GM21576 (cell line): ENCODE measurements at regions not wholly inside any gene's neighbourhood (a gene's known extent, or its start where the extent isn't known, plus 50 kb on each side); places are given as distances from the start of the nearest gene placed in this dataset.

ENCODE experiments used
- ATAC-seq: cut with Tn5 transposase; IDR thresholded peaks from one replicate; pipeline ENCODE4 v1.9.1; 2021; ENCODE audit warnings: mild to moderate bottlenecking, moderate library complexity; ENCODE audit not compliant: unreplicated experiment

DNA sequence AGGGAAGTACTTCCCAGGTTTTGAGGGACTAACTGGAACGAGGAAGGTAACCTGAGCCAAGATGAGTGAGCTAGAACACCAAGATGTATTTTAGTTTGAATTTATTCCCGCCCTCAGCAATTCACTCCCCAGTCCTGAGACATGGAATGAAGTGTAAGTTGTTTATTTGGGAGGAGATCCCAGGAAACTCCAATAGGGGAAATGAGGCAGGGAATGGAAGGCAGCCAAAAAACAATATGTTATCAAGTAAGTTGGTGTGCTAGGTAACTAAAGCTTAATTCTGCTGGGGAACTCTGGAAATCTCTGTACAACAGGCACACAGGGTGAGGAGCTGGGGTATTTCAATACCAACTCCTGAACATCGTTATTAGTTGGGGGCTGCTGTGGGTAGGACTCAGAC is 189.7 kb upstream of the HDAC9 start:
- no peak for ATAC-seq

DNA sequence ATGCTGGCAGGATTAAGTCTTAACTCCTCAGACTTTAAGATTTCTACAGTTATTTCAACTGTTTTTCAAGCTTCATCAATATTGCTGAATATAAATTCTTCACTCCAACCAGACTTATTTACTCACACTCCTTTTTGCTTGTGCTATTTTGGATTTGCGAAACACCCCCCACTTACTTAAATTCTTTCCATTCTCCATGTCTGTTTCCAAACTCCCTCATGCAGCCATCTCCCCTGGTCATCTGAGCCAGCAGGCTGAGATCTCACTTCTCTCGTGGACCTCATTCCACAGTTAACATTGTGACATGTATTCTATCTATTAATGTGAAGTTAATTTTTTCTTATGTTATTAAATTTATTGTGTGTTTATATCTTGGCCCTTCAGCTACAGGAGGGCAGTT is 188.9 kb upstream of the HDAC9 start:
- ATAC-seq, result no peak

DNA sequence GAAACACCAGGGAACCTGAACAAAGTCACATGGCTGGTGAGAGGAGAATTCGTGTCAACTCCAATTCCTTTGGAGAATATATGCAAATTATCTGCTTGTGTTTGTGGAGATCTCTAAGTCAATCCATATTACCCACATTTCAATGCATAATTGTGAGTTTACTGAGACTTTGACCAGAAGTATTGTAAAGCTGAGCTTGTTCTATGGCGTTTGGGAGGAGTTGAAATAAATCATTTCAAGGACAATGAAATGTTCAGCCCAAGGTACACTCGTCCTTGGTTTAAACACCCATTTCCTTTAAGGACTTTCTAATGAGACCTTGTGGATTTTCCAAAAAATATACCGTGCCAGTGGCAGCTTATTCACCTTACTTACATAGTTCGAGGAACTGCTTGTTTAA is 186.6 kb upstream of the HDAC9 start:
- no peak for ATAC-seq

DNA sequence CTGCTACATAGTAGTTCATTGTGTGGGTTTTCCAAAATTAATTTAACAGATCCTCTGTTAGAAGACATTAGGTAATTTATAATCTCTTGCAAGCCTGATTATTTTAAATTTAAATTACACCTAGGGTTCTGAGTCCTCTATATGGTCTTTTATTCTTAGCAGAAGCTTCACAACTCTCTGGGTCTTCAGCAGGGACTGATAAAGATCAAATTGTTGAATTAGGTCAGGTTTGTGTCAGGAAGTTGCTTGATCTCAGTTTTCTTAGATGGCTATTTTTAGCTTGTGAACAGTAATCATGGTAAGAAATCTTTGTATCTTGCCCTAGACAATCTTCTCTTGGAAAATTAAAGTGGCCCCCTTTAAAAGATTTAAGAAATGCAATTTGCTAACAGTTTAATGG is 183.1 kb upstream of the HDAC9 start:
- ATAC-seq, result no peak

DNA sequence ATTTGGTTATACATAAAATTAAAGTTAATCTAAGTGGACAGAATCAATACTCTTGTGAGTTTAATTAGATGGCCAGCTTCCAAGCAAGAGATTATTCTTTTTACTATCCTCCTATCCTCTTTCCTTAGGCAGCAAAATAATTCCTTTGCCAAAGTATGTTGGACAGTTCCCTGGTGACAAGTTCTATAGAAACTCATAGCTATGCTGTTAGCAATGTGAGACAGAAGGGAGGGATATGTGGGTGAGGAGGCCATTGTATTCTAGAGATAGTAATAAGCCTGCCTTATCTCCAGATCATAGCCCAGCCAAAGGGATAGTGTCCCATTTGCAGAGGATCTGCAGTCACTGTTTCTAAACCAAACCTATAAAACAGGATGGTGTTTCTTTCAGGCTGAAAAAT is 181.6 kb upstream of the HDAC9 start:
- ATAC-seq, result no peak

DNA sequence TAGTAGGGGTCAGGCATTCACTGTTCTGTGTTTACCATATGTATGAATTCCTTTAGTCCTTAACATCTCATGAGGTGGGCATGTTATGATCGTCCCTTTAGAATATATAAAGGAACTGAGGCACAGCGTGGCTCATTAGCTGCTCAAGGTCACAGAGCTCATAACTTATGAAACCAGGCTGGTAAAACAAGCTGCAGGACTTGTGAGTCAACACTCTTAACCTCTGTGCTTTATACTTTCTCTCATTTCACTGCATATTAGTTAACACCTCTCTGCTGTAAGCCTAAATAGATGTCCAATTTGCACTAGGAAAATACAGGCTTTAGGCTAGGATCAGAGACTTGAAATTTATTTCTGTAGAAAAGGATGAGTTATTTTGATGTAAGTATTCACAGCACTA is 180.3 kb upstream of the HDAC9 start:
- no peak for ATAC-seq

DNA sequence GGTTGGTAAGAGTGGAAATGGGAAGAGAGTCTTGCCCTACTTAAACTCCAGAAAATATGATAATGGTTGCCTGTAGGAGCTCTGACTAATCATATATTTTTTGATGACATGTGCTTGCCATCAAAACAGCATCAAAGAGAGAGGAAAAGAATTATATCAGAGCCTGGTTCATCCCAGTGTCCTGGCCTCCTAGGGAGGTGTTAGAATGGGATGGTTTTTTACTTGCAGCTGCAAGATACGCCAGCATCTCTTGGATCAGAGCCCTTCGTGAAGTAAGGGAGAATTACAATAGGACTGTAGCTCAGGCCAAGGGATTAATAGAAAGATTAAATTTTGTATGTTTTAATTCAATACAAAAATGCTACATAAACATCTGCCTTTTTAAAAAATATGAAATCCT is 177.6 kb upstream of the HDAC9 start:
- no peak for ATAC-seq

DNA sequence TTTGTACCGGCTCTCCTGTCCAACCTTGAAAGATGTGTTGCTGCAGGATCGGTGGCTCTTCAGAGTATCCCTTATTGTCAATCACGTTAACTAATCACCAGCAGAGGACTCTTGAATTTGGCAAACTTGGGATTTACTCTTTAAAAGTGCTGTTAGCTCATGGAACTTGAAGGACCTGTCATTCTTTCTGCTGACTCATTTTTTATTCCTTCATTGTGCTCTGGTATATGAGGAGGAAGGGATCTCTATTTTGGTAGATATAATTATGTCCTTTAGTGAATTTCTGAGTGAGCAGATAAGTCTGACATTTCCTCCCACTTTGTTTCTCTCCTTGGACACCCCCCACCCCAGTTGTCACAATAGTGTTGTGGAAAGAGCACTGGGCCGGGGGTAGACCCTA is 175.1 kb upstream of the HDAC9 start:
- no peak for ATAC-seq

DNA sequence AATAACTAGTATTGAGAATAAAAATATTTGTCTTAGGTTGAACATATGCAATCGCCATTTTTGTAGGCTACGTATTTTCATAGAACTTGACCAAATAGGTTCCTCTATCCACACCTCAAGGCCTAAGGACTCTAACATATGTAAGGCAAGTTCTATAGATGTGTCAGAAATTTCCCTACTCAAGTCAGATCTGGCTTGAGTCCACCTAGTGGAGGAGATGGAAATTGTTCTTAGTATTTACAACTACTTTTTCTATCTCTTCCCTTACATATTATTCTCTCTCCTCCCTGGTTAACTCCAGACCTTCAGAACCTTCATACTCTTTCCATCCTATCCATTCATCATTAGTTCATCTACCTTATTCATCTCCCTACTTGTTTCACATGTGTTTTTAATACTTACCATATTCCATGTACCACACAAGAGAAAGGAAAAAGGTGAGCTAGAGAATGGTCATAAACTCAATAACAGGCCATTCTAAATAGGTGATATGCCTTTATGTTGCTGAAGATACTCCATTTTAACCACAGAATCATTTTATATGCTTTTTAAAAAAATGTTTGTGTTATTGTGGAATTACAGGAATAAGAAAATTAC is 174.5 kb upstream of the HDAC9 start:
- peak; percentile 88 for ATAC-seq

DNA sequence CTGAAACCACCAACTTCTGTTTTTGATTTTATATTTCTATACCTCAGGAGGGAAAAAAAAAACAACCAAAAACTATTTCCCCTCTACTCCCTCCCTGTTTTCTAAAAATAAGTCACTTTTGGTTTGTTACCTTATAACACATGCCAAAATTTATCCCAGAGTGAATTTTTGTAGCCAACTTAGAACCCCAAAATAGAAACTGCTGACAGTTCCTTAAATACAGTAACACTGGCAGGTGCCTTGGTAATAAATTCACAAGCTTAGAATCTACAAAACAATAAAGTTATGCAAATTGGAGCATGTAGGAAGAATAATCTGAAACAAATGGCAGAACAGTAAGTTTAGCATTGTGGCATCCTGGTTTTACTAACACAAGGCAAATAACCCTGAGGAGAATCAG is 165.0 kb upstream of the HDAC9 start:
- ATAC-seq, result no peak

DNA sequence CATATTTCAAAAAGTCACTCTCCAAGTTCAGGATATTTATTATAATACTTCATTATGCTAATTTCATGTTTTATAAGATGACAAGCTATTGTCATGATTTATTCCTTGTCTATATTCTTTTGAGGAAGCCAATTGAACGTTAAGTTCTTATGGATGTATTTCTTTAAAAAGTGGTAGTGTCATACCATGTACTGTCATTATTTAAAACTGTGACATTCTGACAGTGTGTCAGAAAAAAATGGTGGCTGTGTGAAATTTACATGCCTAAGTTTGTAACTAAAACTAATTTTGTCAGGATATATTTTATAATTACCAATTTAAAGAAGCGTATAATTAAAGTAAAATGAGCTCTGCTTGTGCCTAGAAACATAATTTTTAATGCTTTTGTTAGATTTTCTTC is 158.9 kb upstream of the HDAC9 start:
- ATAC-seq, result no peak

DNA sequence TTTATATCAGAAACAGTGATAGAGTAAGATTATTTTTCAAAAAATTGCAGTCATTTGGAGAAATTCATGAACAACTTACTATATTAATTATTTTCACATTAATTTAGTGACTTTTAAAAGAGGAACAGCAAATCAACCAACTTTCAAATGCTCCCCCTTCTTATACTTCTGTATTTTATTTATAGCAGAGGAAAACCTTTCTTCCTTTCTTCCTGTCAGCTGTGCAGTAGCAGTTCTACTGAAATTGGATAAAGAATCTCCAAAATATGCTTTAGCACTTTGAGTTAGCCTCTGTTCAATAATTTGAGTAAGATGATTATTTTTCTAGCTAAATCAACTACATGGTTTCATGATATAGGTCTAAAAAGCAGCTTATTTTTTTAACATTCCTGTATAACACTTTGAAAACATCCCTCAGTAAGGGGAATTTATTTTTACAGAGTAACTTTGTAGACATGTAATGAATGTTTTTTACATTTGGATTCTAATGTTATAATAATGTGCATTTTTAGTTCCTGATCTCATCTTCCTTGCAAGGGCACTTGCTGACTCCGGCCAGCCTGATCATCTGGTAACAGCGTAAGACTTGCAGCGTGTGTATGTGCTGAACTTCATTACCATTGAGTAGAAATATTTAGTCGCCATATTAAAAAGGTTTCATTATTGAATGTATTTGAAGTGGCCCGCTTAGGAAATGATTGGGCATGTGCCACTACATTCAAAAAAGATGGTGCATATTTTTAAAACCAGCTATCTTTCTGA is 158.3 kb upstream of the HDAC9 start:
- ATAC-seq, result no peak

DNA sequence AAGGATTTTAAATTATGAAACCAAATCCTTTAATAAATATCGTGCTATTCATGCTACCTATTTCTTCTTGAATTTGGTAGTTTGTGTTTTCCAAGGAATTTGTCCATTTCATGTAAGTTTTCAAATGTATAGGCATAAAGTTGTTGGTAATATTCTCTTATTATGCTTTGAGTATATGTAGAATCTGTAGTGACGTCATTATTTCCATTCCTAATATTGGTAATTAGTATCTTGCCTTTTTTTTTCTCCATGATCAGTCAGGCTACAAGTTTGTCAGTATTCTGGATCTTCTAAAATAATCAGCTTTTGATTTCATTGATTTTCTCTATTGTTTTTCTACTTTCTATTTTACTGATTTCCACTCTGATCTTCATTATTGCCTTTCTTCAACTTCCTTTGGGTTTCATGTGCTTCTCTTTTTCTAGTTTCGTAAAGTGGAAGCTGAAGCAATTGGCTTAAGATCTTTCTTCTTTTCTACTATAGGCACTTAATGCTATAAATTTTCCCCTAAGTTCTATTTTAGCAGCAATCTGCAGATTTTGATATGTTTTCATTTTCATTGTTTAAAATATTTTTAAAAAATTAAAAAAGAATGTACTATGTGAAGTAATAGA is 156.5 kb upstream of the HDAC9 start:
- ATAC-seq, result no peak

DNA sequence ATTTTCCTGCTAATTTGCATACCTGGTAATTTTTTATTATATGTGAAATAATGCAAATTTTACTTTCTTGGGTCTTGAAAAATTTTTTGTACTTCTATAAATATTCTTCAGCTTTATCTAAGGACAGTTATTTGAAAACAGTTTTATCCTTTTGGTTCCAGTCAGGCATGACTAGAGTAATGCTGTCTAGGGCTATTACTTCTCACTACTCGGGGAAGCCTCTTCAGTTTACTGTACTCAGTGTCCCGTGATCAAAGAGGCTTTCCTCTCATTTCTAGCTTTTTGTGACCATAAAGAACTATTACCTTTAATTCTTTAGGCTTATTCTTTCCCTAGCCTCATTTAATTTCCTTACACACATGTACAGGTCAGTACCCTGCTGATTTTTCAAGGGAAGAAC is 153.8 kb upstream of the HDAC9 start:
- no peak for ATAC-seq

DNA sequence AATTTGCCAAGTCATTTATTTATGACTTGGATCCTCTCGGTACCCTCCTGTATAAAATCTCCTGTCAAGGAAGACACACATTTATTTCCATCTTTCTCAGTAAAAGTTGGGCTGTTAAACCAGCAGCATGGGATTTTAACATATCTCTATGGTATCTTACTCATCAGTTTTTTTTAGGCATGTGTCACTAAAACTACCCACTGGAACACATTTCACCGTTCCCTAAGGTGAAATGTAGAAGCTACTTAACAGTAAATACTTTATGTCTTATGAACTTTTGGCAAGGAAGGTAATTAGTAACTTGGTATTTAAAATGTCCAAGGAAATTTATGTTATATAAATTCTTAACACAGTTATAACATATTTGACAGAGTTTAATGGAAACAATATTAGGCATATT is 152.5 kb upstream of the HDAC9 start:
- no peak for ATAC-seq

DNA sequence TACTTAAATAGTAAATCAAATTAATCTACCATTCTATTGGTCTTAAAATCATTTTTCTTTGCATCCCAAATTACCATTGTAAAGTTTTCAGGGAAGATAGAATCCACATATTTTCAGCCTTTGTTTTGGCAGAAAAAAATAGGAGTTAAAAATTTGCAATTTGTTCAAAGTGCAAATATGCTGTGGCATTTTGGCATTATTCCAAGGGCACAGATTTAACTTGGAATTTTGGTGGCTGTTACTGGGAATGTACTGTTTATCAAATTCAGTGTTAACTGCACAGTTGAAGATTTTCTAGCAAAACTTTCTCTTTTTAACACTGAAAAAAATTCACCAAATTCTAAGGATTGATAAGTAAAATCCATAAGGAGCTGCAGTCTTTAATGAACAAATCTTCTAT is 151.0 kb upstream of the HDAC9 start:
- ATAC-seq, result no peak

DNA sequence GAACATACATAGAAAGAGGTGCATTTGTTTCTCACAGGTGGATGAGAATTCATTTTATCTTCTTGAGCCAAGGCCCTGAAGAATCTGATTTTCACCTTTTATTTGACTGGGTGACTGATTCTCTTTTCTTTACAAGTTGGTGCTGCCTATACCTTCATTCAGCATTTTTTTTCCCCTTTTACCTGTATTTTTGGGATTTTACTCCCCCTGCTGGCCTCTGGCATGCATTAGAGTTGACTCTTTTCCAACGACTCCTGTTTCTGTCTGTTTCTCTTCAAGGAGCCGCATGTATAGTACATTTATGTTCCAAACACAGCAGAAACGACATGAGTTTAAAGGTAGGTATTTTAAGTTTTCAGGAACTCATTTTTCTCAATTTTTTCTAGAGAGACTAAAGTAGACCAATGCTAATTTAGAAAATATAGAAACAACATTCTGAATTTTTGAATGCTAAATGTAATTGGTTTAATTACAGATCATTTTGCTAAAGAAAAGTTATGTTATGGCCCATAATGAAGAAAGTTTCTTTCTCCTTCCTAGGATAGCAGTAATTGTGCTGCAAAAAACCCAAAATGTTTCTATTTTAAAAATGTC is 149.8 kb upstream of the HDAC9 start:
- ATAC-seq, result no peak

DNA sequence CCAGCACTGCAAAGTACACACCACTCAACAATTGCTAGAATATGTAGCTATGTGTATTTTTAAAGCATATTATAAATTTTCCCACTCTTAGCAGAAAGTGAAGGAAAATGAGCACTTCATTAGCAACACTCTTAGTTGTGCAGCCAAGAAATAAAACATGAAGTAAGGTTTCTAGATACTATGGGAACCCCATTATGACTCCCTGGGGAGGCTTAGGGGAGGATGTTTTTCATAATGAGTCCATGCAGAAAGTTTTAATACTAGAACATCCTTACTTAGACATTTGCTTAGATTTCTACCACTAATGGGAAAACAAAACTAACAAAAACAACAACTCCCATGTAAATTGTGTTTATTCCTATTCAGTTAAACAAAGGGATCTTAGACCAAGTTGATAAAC is 148.4 kb upstream of the HDAC9 start:
- ATAC-seq, result no peak

DNA sequence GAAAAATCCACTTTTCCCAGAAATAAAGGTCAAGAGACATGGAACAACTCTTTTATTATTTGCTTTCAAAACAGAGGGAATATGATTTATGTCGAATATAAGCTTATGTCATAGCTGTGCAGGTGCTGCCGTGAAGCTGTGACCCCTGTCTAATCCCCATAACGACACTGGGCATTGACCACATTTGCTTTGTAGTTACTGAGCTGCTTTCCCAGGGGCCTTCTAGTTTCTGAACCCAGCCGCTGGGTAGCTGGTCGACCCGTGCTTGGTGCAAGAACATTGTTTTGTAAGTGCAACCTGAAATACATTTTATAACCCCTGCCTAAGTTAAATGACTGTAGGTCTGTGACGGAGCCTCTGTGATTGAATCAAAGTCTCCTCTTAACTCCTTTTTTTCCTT is 144.9 kb upstream of the HDAC9 start:
- ATAC-seq, result no peak

DNA sequence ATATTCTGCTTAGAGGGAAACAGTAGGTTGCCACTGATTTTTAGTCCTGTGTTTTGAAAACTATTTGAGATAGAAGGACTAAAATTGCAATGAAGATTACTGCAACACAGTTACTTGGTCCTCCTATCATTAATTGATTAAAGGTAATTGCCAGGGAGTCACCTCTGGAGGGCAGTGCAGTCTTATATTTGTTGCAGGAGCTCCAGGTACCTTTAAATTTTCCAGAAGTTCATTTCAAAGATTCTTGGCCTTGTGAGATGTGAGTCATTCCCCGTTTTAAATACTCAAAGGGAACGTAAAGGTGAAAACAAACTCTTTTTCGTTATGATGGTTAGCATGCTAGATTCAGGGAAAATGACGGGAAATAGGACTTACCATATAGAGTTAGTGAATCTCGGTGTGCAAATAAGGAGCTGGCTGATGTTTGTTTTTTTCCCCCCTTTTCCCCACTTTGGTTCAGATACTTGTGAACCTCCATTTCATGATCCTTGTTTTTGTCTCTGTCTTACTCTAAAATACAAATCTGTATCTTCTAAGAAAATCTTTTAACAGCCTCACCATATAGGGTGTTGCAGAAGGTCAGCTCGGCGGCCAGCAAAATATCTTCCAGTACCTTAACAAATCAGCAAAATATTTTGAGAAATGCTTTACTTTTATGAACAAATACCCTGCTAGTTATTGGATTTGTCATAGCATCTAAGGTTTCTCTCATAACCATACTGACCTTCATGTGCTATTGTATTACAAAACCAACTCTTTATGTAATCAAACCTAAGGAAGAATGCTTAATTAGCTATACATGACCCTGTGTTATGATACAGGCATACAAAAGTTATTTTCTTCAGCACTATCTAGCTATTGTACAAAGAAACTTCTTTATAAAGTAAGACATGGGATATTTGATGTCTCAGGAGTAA is 143.0 kb upstream of the HDAC9 start:
- ATAC-seq, result peak; percentile 59

DNA sequence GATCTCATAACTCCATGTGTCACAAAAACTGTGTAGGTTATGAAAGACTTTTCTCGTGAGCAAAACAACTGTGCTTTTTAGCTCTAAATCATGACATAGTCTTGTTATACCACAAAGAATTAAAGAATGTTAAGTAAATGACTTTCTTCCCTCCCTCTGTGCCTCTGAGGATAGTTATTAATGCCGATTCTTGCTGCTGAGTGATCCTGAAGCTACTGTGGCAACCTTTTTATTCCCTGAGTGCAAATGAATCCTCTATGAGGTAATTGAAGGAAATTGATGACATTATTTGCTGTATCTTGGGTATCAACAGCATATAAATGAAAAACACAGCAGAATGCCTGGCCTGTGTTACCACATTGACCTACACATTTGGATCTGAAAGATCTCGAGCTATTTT is 142.2 kb upstream of the HDAC9 start:
- no peak for ATAC-seq
